SK-N-SH treated with all-trans-retinoic acid at 6 μM for 48 hours (cell line): ENCODE measurements at regions not wholly inside any gene's neighbourhood (a gene's known extent, or its start where the extent isn't known, plus 50 kb on each side); places are given as distances from the start of the nearest gene placed in this dataset.

Experiments used
- ATAC-seq: fragments of 200-7000 bp; cut with Tn5 transposase; 3 replicates; pipeline ENCODE4 v1.9.1; 2020; ENCODE audit warnings: mild to moderate bottlenecking, moderate library complexity
- ARNTL ChIP-seq: fragments of 450-650 bp; formaldehyde crosslinking; IDR thresholded peaks from 2 replicates; pipeline ENCODE4 v1.5.0; 2020; ENCODE audit warnings: low read depth, mild to moderate bottlenecking, moderate library complexity, borderline replicate concordance
- CSDC2 ChIP-seq: fragments of 250-450 bp; sonication (Bioruptor Pico); IDR thresholded peaks from 2 replicates; pipeline ENCODE4 v1.5.0; 2020; ENCODE audit warnings: mild to moderate bottlenecking, moderate library complexity
- ESRRG ChIP-seq: fragments of 250-450 bp; sonication (Bioruptor Pico); IDR thresholded peaks from 2 replicates; pipeline ENCODE4 v1.6.1; 2021; ENCODE audit warnings: mild to moderate bottlenecking
- GLIS3 ChIP-seq: fragments of 250-450 bp; sonication (Bioruptor Pico); IDR thresholded peaks from 2 replicates; pipeline ENCODE4 v1.5.0; 2020; ENCODE audit warnings: mild to moderate bottlenecking, moderate library complexity
- ISL1 ChIP-seq: fragments of 250-450 bp; sonication (Bioruptor Pico); IDR thresholded peaks from 2 replicates; pipeline ENCODE4 v2.1.2; 2022; ENCODE audit warnings: mild to moderate bottlenecking, moderate library complexity
- OSR1 ChIP-seq: fragments of 250-450 bp; sonication (Bioruptor Pico); IDR thresholded peaks from 2 replicates; pipeline ENCODE4 v1.8.0; 2022; ENCODE audit warnings: moderate library complexity, mild to moderate bottlenecking, inconsistent platforms
- PPARA ChIP-seq: fragments of 250-450 bp; sonication (Bioruptor Pico); IDR thresholded peaks from 2 replicates; pipeline ENCODE4 v1.5.0; 2020; ENCODE audit warnings: mild to moderate bottlenecking, borderline replicate concordance
- RARB ChIP-seq: fragments of 250-450 bp; sonication (Bioruptor Pico); IDR thresholded peaks from 2 replicates; pipeline ENCODE4 v1.8.0; 2021; ENCODE audit warnings: mild to moderate bottlenecking, moderate library complexity
- SNAI2 ChIP-seq: fragments of 250-450 bp; sonication (Bioruptor Pico); IDR thresholded peaks from 2 replicates; pipeline ENCODE4 v1.5.0; 2020; ENCODE audit warnings: mild to moderate bottlenecking, moderate library complexity
- TCF4 ChIP-seq: fragments of 250-450 bp; sonication (Bioruptor Pico); IDR thresholded peaks from 2 replicates; pipeline ENCODE4 v1.8.0; 2021; ENCODE audit warnings: mild to moderate bottlenecking, moderate library complexity, borderline replicate concordance
- TOX ChIP-seq: fragments of 250-450 bp; sonication (Bioruptor Pico); IDR thresholded peaks from 2 replicates; pipeline ENCODE4 v1.8.0; 2021; ENCODE audit warnings: mild to moderate bottlenecking, moderate library complexity, borderline replicate concordance
- TSHZ2 ChIP-seq: fragments of 250-450 bp; sonication (Bioruptor Pico); IDR thresholded peaks from 2 replicates; pipeline ENCODE4 v1.5.0; 2020; ENCODE audit warnings: mild to moderate bottlenecking, moderate library complexity
- ZFP3 ChIP-seq: fragments of 250-450 bp; sonication (Bioruptor Pico); IDR thresholded peaks from 2 replicates; pipeline ENCODE4 v1.5.0; 2020; ENCODE audit warnings: mild to moderate bottlenecking, moderate library complexity
- ZNF565 ChIP-seq: fragments of 450-650 bp; formaldehyde crosslinking; conservative IDR thresholded peaks from 2 replicates; pipeline ENCODE4 v1.5.0; 2020; ENCODE audit warnings: low read depth, mild to moderate bottlenecking, moderate library complexity
- ZNF70 ChIP-seq: fragments of 450-650 bp; formaldehyde crosslinking; IDR thresholded peaks from 2 replicates; pipeline ENCODE4 v1.5.0; 2020; ENCODE audit warnings: mild to moderate bottlenecking, moderate library complexity
- ZNF8 ChIP-seq: fragments of 450-650 bp; formaldehyde crosslinking; IDR thresholded peaks from 2 replicates; pipeline ENCODE4 v1.5.0; 2020; ENCODE audit warnings: mild to moderate bottlenecking, moderate library complexity
- TF ChIP-seq, protein P1 (sequence below): fragments of 250-450 bp; sonication (Bioruptor Pico); IDR thresholded peaks from 2 replicates; pipeline ENCODE4 v1.8.0; 2020; ENCODE audit warnings: mild to moderate bottlenecking, moderate library complexity, borderline replicate concordance
- TF ChIP-seq, protein P2 (sequence below): fragments of 250-450 bp; sonication (Bioruptor Pico); IDR thresholded peaks from 2 replicates; pipeline ENCODE4 v1.8.0; 2021; ENCODE audit warnings: low read depth, mild to moderate bottlenecking, moderate library complexity, borderline replicate concordance
- TF ChIP-seq, protein P3 (sequence below): fragments of 250-450 bp; sonication (Bioruptor Pico); IDR thresholded peaks from 2 replicates; pipeline ENCODE4 v1.5.1; 2021; ENCODE audit warnings: mild to moderate bottlenecking, moderate library complexity
- TF ChIP-seq, protein P4 (sequence below): fragments of 250-450 bp; sonication (Bioruptor Pico); IDR thresholded peaks from 2 replicates; pipeline ENCODE4 v1.5.1; 2020; ENCODE audit warnings: low read depth, mild to moderate bottlenecking, moderate library complexity

GRCh38 chr1:37265156-37265555 lies 209.2 kb upstream of the ZC3H12A start:
- no peak for ATAC-seq
- TF ChIP-seq GLIS3 (CRISPR knock-in tag) = no peak
- TF ChIP-seq SNAI2 (CRISPR knock-in tag) = no peak
- TF ChIP-seq RARB = no peak
- TF ChIP-seq, protein P1, sequence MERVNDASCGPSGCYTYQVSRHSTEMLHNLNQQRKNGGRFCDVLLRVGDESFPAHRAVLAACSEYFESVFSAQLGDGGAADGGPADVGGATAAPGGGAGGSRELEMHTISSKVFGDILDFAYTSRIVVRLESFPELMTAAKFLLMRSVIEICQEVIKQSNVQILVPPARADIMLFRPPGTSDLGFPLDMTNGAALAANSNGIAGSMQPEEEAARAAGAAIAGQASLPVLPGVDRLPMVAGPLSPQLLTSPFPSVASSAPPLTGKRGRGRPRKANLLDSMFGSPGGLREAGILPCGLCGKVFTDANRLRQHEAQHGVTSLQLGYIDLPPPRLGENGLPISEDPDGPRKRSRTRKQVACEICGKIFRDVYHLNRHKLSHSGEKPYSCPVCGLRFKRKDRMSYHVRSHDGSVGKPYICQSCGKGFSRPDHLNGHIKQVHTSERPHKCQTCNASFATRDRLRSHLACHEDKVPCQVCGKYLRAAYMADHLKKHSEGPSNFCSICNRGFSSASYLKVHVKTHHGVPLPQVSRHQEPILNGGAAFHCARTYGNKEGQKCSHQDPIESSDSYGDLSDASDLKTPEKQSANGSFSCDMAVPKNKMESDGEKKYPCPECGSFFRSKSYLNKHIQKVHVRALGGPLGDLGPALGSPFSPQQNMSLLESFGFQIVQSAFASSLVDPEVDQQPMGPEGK (CRISPR knock-in tag) = no peak
- TF ChIP-seq ZFP3 (CRISPR knock-in tag) = no peak
- TF ChIP-seq ZNF8 (CRISPR knock-in tag) = no peak
- no peak for TF ChIP-seq OSR1 (CRISPR knock-in tag)
- TF ChIP-seq ZNF565 (CRISPR knock-in tag) = no peak
- no peak for TF ChIP-seq TCF4 (CRISPR knock-in tag)
- TF ChIP-seq, protein P2, sequence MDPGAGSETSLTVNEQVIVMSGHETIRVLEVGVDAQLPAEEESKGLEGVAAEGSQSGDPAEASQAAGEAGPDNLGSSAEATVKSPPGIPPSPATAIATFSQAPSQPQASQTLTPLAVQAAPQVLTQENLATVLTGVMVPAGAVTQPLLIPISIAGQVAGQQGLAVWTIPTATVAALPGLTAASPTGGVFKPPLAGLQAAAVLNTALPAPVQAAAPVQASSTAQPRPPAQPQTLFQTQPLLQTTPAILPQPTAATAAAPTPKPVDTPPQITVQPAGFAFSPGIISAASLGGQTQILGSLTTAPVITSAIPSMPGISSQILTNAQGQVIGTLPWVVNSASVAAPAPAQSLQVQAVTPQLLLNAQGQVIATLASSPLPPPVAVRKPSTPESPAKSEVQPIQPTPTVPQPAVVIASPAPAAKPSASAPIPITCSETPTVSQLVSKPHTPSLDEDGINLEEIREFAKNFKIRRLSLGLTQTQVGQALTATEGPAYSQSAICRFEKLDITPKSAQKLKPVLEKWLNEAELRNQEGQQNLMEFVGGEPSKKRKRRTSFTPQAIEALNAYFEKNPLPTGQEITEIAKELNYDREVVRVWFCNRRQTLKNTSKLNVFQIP (CRISPR knock-in tag) = no peak
- no peak for TF ChIP-seq CSDC2 (CRISPR knock-in tag)
- no peak for TF ChIP-seq ZNF70 (CRISPR knock-in tag)
- TF ChIP-seq ESRRG = no peak
- TF ChIP-seq ARNTL (CRISPR knock-in tag) = no peak
- no peak for TF ChIP-seq TOX (CRISPR knock-in tag)
- TF ChIP-seq, protein P3, sequence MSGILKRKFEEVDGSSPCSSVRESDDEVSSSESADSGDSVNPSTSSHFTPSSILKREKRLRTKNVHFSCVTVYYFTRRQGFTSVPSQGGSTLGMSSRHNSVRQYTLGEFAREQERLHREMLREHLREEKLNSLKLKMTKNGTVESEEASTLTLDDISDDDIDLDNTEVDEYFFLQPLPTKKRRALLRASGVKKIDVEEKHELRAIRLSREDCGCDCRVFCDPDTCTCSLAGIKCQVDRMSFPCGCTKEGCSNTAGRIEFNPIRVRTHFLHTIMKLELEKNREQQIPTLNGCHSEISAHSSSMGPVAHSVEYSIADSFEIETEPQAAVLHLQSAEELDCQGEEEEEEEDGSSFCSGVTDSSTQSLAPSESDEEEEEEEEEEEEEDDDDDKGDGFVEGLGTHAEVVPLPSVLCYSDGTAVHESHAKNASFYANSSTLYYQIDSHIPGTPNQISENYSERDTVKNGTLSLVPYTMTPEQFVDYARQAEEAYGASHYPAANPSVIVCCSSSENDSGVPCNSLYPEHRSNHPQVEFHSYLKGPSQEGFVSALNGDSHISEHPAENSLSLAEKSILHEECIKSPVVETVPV = no peak
- TF ChIP-seq TSHZ2 (CRISPR knock-in tag) = no peak

DNA sequence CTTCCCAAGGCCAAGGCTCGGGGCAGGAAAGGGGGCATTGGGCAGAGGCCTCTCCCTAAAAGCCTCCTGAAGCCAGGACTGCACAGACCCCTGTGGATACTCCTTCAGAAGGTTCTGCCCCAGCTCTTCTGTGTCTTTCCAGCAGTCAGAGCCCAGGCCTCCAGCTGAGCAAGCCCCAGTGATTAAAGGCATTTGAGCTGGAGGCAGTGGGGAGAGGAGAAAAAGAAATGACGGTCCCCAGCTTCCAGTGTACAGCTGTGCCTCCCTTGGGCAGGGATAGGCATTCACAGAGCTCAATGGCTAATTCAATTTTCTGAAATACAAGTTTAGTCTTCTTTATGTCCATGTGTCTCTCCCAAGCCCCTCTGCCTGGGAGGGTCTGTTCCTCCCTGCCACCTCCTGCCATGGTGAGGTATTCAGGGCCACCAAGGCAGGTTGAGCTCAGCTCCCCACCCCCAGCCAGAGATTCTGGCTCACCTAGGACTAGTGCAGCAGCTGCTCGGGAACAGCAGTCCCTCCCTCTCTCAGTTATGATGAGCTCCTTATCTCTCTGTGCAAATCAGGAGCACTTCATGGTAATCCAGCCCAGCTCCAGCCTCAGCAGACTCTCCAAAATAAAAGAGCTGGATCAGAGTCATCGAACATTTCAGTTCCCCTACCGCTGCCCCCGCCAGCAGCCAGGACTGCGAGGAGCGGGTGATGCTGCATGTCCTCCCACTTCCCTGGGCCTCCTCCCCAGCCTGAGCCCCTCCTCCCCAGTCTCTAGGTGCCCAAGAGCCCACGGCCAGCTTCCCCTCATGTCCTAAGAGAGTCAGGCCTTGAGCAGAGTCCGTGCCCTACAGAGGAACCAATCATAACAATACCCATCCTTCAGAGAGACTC lies 208.4 kb upstream of the ZC3H12A start:
- ATAC-seq = no peak
- TF ChIP-seq RARB (no peak), ZNF8 (CRISPR knock-in tag) (no peak), ZFP3 (CRISPR knock-in tag) (no peak), PPARA (CRISPR knock-in tag) (no peak), ARNTL (CRISPR knock-in tag) (no peak), TOX (CRISPR knock-in tag) (no peak), ZNF70 (CRISPR knock-in tag) (no peak), ESRRG (no peak), ISL1 (no peak), GLIS3 (CRISPR knock-in tag) (no peak)
- TF ChIP-seq, protein P4, sequence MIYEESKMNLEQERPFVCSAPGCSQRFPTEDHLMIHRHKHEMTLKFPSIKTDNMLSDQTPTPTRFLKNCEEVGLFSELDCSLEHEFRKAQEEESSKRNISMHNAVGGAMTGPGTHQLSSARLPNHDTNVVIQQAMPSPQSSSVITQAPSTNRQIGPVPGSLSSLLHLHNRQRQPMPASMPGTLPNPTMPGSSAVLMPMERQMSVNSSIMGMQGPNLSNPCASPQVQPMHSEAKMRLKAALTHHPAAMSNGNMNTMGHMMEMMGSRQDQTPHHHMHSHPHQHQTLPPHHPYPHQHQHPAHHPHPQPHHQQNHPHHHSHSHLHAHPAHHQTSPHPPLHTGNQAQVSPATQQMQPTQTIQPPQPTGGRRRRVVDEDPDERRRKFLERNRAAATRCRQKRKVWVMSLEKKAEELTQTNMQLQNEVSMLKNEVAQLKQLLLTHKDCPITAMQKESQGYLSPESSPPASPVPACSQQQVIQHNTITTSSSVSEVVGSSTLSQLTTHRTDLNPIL (CRISPR knock-in tag) = no peak
- TF ChIP-seq, protein P3 = no peak
- TF ChIP-seq, all 23 proteins: peak for 0
